Immature natural killer cell (primary cell): ENCODE measurements at regions not wholly inside any gene's neighbourhood (a gene's known extent, or its start where the extent isn't known, plus 50 kb on each side); places are given as distances from the start of the nearest gene placed in this dataset.

Experiments used
- DNase-seq, 3 donors: peaks; one replicate each; pipeline ENCODE4 v3.0.0; 2022; ENCODE audit warnings: mixed read lengths in 1 of 3
- H3K27ac Mint-ChIP-seq, 6 donors: one replicate each; pipeline ENCODE4 v1.8.0; 2020; ENCODE audit warnings: mixed read lengths in 6 of 6, mild to moderate bottlenecking in 5 of 6, inconsistent platforms in 4 of 6, moderate library complexity in 3 of 6
- H3K27me3 Mint-ChIP-seq, 3 donors: one replicate each; pipeline ENCODE4 v1.8.0; 2020 to 2021; ENCODE audit warnings: low read depth in 3 of 3, mild to moderate bottlenecking in 3 of 3, mixed read lengths in 3 of 3, moderate library complexity in 3 of 3, inconsistent platforms in 1 of 3
- H3K36me3 Mint-ChIP-seq, 3 donors: one replicate each; pipeline ENCODE4 v1.8.0; 2020; ENCODE audit warnings: mixed read lengths in 3 of 3, inconsistent platforms in 2 of 3, mild to moderate bottlenecking in 2 of 3
- H3K4me1 Mint-ChIP-seq, 2 donors: one replicate each; pipeline ENCODE4 v1.8.0; 2020; ENCODE audit warnings: inconsistent platforms in 2 of 2, mild to moderate bottlenecking in 2 of 2, mixed read lengths in 2 of 2, moderate library complexity in 1 of 2
- H3K4me3 Mint-ChIP-seq, 5 donors: one replicate each; pipeline ENCODE4 v1.8.0; 2020; ENCODE audit warnings: mild to moderate bottlenecking in 5 of 5, mixed read lengths in 5 of 5, inconsistent platforms in 3 of 5, moderate library complexity in 3 of 5
- H3K9me3 Mint-ChIP-seq, 6 donors: one replicate each; pipeline ENCODE4 v1.8.0; 2020; ENCODE audit warnings: mild to moderate bottlenecking in 6 of 6, mixed read lengths in 6 of 6, inconsistent platforms in 4 of 6, moderate library complexity in 3 of 6

GRCh38 chr10:2933924-2934323, 133.4 kb upstream of the PFKP start:
- Mint-ChIP-seq H3K27ac (no peak overlapping the region), H3K36me3 (no peaks in the 10 kb centered on the region), H3K4me3 (no peak overlapping the region), H3K9me3 (no peaks in the 10 kb centered on the region), H3K4me1 (no peaks in the 10 kb centered on the region), H3K27me3 (peaks cover 2 to 15% (median 7%) of the 10 kb centered on the region in 3 donors)
- DNase-seq: no peak

DNA sequence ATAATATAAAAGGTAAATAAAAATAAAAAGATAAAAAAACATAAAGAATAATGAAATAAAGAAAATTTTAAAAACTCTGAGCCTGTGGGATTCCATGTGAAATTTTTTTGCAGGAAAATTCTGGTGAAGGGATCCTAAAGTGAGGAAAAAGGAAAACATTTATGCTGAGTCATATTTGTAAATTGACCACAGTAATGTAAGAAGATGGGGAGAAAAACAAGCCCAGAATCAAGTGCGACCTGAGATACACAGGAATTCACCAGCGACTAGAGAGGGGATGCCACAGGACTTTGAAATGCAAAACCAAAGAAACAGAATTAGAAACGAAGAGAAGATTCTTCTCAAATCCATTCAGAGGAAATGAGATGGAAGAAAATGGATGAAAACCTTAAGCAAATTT, 133.8 kb upstream of the PFKP start:
- Mint-ChIP-seq H3K4me1 (no peaks in the 10 kb centered on the region), H3K27me3 (peaks cover 2 to 17% (median 4%) of the 10 kb centered on the region in 3 donors), H3K4me3 (no peak overlapping the region), H3K9me3 (no peaks in the 10 kb centered on the region), H3K27ac (peak overlapping the region in 1 of 6 donors; percentile 37), H3K36me3 (no peaks in the 10 kb centered on the region)
- no peak for DNase-seq

DNA sequence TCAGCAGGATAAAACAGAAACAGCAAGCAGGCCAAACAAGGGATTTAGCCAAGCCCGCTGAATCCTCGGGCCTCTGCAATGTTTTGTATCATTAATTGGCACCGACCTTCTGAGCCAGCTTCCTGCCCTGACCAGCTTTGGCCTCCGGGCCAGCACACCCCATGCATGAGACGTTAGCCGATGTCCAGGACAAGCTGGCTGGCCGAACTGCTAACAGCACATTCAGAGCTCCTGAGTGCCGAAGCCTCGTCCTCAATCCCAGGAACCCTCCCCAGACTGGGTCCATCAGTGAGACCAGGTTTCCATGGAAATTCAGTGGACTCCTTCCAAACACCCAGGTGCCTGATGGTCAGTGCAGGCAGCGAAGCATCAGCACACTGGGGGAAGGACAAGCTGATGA, 134.3 kb upstream of the PFKP start:
- Mint-ChIP-seq H3K36me3 (no peaks in the 10 kb centered on the region), H3K4me1 (no peaks in the 10 kb centered on the region), H3K4me3 (no peak overlapping the region), H3K27me3 (peaks cover 2 to 19% (median 3%) of the 10 kb centered on the region in 3 donors), H3K27ac (no peak overlapping the region), H3K9me3 (no peaks in the 10 kb centered on the region)
- no peak for DNase-seq

GRCh38 chr10:2929480-2930258, 137.7 kb upstream of the PFKP start:
- DNase-seq: no peak
- H3K9me3 Mint-ChIP-seq: no peaks in the 10 kb centered on the region
- H3K27me3 Mint-ChIP-seq: peaks cover 0 to 19% (median 2%) of the 10 kb centered on the region in 3 donors
- no peak overlapping the region for H3K4me3 Mint-ChIP-seq
- no peaks in the 10 kb centered on the region for H3K36me3 Mint-ChIP-seq
- no peaks in the 10 kb centered on the region for H3K4me1 Mint-ChIP-seq
- H3K27ac Mint-ChIP-seq: no peak overlapping the region

GRCh38 chr10:2927958-2928840, 139.1 kb upstream of the PFKP start:
- no peaks in the 10 kb centered on the region for H3K36me3 Mint-ChIP-seq
- H3K27ac Mint-ChIP-seq: no peak overlapping the region
- no peaks in the 10 kb centered on the region for H3K4me1 Mint-ChIP-seq
- peaks cover 0 to 17% (median 5%) of the 10 kb centered on the region in 3 donors for H3K27me3 Mint-ChIP-seq
- no peak overlapping the region for H3K4me3 Mint-ChIP-seq
- no peaks in the 10 kb centered on the region for H3K9me3 Mint-ChIP-seq
- peak; percentile 13 to 22 (median 19) for DNase-seq

DNA sequence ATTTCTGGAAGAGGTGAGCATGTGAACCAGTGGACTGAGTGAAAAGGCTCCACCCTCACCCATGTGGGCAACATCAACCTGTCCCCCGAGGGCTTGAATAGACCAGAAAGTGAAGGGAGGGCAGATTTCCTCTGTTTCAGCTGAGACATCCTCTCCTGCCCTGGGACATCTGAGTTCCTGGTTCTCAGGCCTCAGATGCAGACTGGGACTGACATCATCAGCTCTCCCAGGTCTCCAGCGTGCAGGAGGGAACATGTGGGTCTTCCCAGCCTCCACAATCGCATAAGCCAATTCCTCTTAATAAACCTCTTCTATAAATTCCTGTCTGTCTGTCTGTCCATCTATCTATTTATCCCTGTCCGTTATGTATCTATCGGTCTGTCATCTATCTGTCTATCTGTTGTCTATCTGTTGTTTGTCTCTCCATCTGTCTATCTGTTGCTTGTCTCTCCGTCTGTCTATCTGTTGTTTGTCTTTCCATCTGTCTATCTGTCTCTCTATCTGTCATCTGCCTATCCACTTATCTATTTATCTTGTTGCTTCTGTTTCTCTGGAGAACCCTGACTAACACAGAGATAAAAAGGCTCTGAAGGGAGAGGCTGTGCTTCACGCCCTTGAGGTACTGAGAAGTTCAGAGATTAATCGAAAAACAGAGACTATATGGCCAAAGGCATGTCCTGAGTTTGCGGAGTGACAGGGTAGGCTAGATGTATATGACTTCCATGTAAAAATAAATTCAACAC, 140.3 kb upstream of the PFKP start:
- no peaks in the 10 kb centered on the region for H3K36me3 Mint-ChIP-seq
- no peak for DNase-seq
- no peak overlapping the region for H3K4me3 Mint-ChIP-seq

DNA sequence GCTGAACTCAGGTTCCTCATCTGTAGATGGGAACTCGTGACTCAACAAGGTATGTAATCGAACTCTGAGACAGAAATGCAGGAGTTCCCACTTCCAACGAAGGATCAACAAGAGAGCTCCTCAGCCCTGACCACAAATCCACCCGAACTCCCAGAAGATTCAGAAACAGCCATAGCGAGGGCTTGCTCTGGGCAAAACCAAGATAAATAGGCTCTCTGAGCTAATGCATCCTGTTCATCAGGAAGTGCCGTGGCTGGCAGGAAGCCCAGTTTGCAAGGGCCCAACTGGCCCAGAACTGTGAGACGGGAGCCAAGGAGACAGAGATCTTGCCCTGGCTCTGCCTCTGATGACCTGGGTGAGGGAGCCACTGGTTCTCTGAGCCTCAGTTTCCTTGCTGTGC, 141.7 kb upstream of the PFKP start:
- Mint-ChIP-seq H3K4me3 (no peak overlapping the region), H3K4me1 (no peaks in the 10 kb centered on the region), H3K9me3 (peaks cover 0 to 2% (median 0%) of the 10 kb centered on the region in 6 donors), H3K36me3 (no peaks in the 10 kb centered on the region), H3K27ac (no peak overlapping the region), H3K27me3 (peaks cover 0 to 22% (median 3%) of the 10 kb centered on the region in 3 donors)
- DNase-seq: no peak

More for the DNA sequence above, 140.3 kb upstream of the PFKP start:
- no peaks in the 10 kb centered on the region for H3K4me1 Mint-ChIP-seq
- H3K27me3 Mint-ChIP-seq: peaks cover 0 to 17% (median 5%) of the 10 kb centered on the region in 3 donors
- H3K27ac Mint-ChIP-seq: no peak overlapping the region
- peaks cover 0 to 2% (median 0%) of the 10 kb centered on the region in 6 donors for H3K9me3 Mint-ChIP-seq

DNA sequence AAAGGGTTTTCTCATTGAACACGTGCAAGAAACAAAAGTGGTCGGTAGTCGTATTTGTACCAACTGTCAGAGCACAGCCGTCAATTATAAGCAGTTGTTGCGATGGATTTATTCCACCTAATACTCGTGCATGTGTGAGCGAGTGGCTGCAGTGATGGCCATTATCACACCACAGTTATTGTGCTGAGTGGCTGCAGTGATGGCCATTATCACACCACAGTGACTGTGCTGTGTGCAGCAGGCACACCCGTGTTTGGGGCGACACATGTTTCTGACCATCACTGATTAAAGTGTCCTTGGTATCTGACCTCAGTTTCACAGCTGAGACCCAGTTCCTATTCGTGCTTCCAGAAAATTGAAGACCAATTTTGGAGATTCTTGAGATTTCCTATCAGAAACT, 142.9 kb upstream of the PFKP start:
- Mint-ChIP-seq H3K36me3 (no peaks in the 10 kb centered on the region), H3K27me3 (peaks cover 0 to 22% (median 4%) of the 10 kb centered on the region in 3 donors), H3K9me3 (peaks cover 0 to 2% (median 0%) of the 10 kb centered on the region in 6 donors), H3K4me3 (no peak overlapping the region), H3K4me1 (no peaks in the 10 kb centered on the region), H3K27ac (no peak overlapping the region)
- no peak for DNase-seq

GRCh38 chr10:2921956-2922680, 145.2 kb upstream of the PFKP start:
- DNase-seq: no peak
- no peak overlapping the region for H3K27ac Mint-ChIP-seq

GRCh38 chr10:2920637-2921036, 146.7 kb upstream of the PFKP start:
- peaks cover 2 to 13% (median 6%) of the 10 kb centered on the region in 3 donors for H3K27me3 Mint-ChIP-seq
- no peak overlapping the region for H3K27ac Mint-ChIP-seq
- H3K4me1 Mint-ChIP-seq: no peaks in the 10 kb centered on the region
- peaks cover 0 to 2% (median 0%) of the 10 kb centered on the region in 6 donors for H3K9me3 Mint-ChIP-seq
- DNase-seq: no peak
- no peaks in the 10 kb centered on the region for H3K36me3 Mint-ChIP-seq
- no peak overlapping the region for H3K4me3 Mint-ChIP-seq

More at GRCh38 chr10:2921956-2922680, 145.2 kb upstream of the PFKP start:
- Mint-ChIP-seq H3K27me3 (peaks cover 2 to 15% (median 4%) of the 10 kb centered on the region in 3 donors), H3K4me3 (no peak overlapping the region), H3K36me3 (no peaks in the 10 kb centered on the region), H3K4me1 (no peaks in the 10 kb centered on the region), H3K9me3 (peaks cover 0 to 2% (median 0%) of the 10 kb centered on the region in 6 donors)

DNA sequence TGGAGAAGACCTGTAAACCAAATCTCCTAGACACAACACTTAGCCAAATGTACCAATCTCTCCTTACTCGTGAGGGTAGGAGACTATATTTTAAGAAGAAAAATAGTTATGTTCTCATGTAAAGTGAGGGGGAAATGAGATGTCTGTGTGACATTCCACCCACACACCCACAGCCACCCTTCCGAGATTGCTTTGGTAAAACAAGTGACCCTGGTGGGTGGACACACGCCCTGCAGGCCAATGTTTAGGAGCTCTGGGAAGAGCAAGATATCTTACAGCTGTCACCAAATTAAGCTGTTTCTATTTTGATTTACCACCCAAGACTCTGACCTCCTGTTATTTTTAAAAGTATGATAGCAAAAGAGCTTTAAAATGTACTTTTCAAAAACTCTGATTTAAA, 147.2 kb upstream of the PFKP start:
- H3K27ac Mint-ChIP-seq: no peak overlapping the region
- no peak for DNase-seq
- H3K36me3 Mint-ChIP-seq: no peaks in the 10 kb centered on the region
- H3K4me3 Mint-ChIP-seq: no peak overlapping the region
- H3K4me1 Mint-ChIP-seq: no peaks in the 10 kb centered on the region
- peaks cover 2 to 13% (median 6%) of the 10 kb centered on the region in 3 donors for H3K27me3 Mint-ChIP-seq
- peaks cover 0 to 2% (median 0%) of the 10 kb centered on the region in 6 donors for H3K9me3 Mint-ChIP-seq

DNA sequence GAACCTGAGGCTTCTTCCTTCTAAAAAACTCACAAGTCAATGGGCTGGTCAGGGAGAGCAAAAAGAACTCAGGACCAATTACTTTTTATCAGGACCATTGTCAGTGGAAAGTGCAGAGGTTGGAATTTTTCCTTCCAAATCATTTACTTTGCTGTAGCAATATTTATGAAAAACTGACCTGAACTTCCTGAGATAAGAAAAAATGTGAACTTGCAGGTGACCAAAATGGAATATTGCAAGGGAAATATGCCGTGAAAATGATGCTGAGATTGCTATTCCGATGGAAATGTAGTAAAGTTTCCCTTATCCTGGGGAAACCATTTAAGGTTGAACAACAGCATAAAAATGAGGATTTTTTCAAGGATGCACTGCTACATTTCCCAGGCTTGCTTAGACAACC, 148.3 kb upstream of the PFKP start:
- Mint-ChIP-seq H3K4me3 (no peak overlapping the region), H3K36me3 (no peaks in the 10 kb centered on the region), H3K9me3 (peaks cover 0 to 2% (median 0%) of the 10 kb centered on the region in 6 donors), H3K27me3 (peaks cover 2 to 13% (median 4%) of the 10 kb centered on the region in 3 donors), H3K4me1 (no peaks in the 10 kb centered on the region), H3K27ac (no peak overlapping the region)
- DNase-seq: no peak

GRCh38 chr10:2918489-2918888, 148.9 kb upstream of the PFKP start:
- Mint-ChIP-seq H3K27me3 (peaks cover 2 to 13% (median 4%) of the 10 kb centered on the region in 3 donors), H3K9me3 (peaks cover 0 to 2% (median 0%) of the 10 kb centered on the region in 6 donors), H3K4me3 (no peak overlapping the region), H3K4me1 (no peaks in the 10 kb centered on the region), H3K27ac (no peak overlapping the region), H3K36me3 (no peaks in the 10 kb centered on the region)
- no peak for DNase-seq
